HCT116 (cell line): ENCODE measurements at regions not wholly inside any gene's neighbourhood (a gene's known extent, or its start where the extent isn't known, plus 50 kb on each side); places are given as distances from the start of the nearest gene placed in this dataset.

Experiments
- POLR2A ChIP-seq: IDR thresholded peaks from 2 replicates; pipeline ENCODE4 v1.7.0; 2011; ENCODE audit warnings: borderline replicate concordance; ENCODE audit not compliant: insufficient read depth, insufficient read length; ENCODE audit errors: extremely low read depth
- TF ChIP-seq, protein P1 (sequence below): IDR thresholded peaks from 2 replicates; pipeline ENCODE4 v1.6.1; 2012; ENCODE audit warnings: low read depth

DNA sequence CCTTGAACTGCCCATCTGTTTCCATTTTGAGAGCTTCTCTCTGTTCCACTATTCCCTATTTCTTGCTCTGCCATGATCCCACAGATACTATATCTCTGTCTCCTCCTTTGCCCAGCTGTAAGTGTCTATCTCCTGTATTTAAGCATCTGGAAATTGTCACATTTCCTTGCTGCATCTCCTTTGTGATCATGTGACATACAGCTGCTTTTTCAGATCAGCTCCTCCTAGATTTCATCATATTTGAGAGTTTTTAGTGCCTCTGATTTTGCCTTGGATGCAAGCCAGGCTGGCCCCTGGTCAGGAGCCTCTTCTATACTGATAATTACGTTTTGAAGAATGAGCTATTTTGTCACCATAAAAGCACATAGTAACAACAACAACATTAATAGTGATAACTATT, 131.7 kb upstream of the TNP1 start:
- TF ChIP-seq, protein P1, sequence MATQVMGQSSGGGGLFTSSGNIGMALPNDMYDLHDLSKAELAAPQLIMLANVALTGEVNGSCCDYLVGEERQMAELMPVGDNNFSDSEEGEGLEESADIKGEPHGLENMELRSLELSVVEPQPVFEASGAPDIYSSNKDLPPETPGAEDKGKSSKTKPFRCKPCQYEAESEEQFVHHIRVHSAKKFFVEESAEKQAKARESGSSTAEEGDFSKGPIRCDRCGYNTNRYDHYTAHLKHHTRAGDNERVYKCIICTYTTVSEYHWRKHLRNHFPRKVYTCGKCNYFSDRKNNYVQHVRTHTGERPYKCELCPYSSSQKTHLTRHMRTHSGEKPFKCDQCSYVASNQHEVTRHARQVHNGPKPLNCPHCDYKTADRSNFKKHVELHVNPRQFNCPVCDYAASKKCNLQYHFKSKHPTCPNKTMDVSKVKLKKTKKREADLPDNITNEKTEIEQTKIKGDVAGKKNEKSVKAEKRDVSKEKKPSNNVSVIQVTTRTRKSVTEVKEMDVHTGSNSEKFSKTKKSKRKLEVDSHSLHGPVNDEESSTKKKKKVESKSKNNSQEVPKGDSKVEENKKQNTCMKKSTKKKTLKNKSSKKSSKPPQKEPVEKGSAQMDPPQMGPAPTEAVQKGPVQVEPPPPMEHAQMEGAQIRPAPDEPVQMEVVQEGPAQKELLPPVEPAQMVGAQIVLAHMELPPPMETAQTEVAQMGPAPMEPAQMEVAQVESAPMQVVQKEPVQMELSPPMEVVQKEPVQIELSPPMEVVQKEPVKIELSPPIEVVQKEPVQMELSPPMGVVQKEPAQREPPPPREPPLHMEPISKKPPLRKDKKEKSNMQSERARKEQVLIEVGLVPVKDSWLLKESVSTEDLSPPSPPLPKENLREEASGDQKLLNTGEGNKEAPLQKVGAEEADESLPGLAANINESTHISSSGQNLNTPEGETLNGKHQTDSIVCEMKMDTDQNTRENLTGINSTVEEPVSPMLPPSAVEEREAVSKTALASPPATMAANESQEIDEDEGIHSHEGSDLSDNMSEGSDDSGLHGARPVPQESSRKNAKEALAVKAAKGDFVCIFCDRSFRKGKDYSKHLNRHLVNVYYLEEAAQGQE, result no peak
- no peak for TF ChIP-seq POLR2A
